HG03108 (cell line): ENCODE measurements at regions not wholly inside any gene's neighbourhood (a gene's known extent, or its start where the extent isn't known, plus 50 kb on each side); places are given as distances from the start of the nearest gene placed in this dataset.

Experiments
- ATAC-seq: cut with Tn5 transposase; IDR thresholded peaks from one replicate; pipeline ENCODE4 v1.9.1; 2021; ENCODE audit warnings: moderate library complexity; ENCODE audit not compliant: unreplicated experiment

GRCh38 chr15:31953478-31953877, 76.8 kb upstream of the CHRNA7 start:
- no peak for ATAC-seq

GRCh38 chr15:31954374-31955172, 75.7 kb upstream of the CHRNA7 start:
- ATAC-seq: no peak

- no peak for ATAC-seq
Observed at GRCh38 chr15:31955734-31956133, 74.6 kb upstream of the CHRNA7 start.

- ATAC-seq: no peak
Observed at GRCh38 chr15:31957581-31957980, 72.7 kb upstream of the CHRNA7 start.

GRCh38 chr15:31964586-31965307, 65.6 kb upstream of the CHRNA7 start:
- no peak for ATAC-seq

GRCh38 chr15:31970007-31970406, 60.3 kb upstream of the CHRNA7 start:
- no peak for ATAC-seq

GRCh38 chr15:31973197-31973596, 57.1 kb upstream of the CHRNA7 start:
- no peak for ATAC-seq

- no peak for ATAC-seq
Observed at GRCh38 chr15:31974154-31974794, 56.0 kb upstream of the CHRNA7 start.

GRCh38 chr15:31974855-31975829, 55.2 kb upstream of the CHRNA7 start:
- ATAC-seq: no peak

- ATAC-seq: no peak
Observed at GRCh38 chr15:31975830-31976229, 54.5 kb upstream of the CHRNA7 start.

GRCh38 chr15:31977138-31977537, 53.2 kb upstream of the CHRNA7 start:
- ATAC-seq: no peak

GRCh38 chr15:31977812-31978661, 52.3 kb upstream of the CHRNA7 start:
- no peak for ATAC-seq
